Astrocyte of the spinal cord (primary cell): ENCODE measurements at regions not wholly inside any gene's neighbourhood (a gene's known extent, or its start where the extent isn't known, plus 50 kb on each side); places are given as distances from the start of the nearest gene placed in this dataset.

ENCODE experiments used
- DNase-seq: peaks from one replicate; pipeline ENCODE4 v3.0.0; 2011; ENCODE audit warnings: low read depth, low spot score
- H3K4me3 ChIP-seq: 2 replicates; pipeline ENCODE4 v1.5.1; 2011; ENCODE audit warnings: low read depth, mild to moderate bottlenecking, low read length, moderate library complexity
- CTCF ChIP-seq: IDR thresholded peaks from 2 replicates; pipeline ENCODE4 v1.5.1; 2012; ENCODE audit warnings: low read depth, mild to moderate bottlenecking, low read length, inconsistent platforms
- in situ Hi-C: cut with HindIII; loops from 2 replicates; pipeline ENCODE4 v1.10.0; 2017; ENCODE audit warnings: low sequenced_read_pairs

GRCh38 chr14:105844810-105845724 is 318.7 kb downstream of the TMEM121 start:
- TF ChIP-seq CTCF: no peak
- DNase-seq: no peak
- in situ Hi-C loops: no loop called here
- H3K4me3 ChIP-seq: no peak overlapping the region

- in situ Hi-C loops: no loop called here
- H3K4me3 ChIP-seq: no peak overlapping the region
- no peak for DNase-seq
- no peak for TF ChIP-seq CTCF
Observed at GRCh38 chr14:105845725-105846309, 319.4 kb downstream of the TMEM121 start.

GRCh38 chr14:105846312-105846711 is 319.9 kb downstream of the TMEM121 start:
- no peak overlapping the region for H3K4me3 ChIP-seq
- no peak for DNase-seq
- TF ChIP-seq CTCF: no peak
- in situ Hi-C loops: no loop called here

- in situ Hi-C loops: no loop called here
- no peak overlapping the region for H3K4me3 ChIP-seq
- no peak for TF ChIP-seq CTCF
- no peak for DNase-seq
Observed at GRCh38 chr14:105847400-105847799, 321.0 kb downstream of the TMEM121 start.

- H3K4me3 ChIP-seq: no peak overlapping the region
- in situ Hi-C loops: no loop called here
- TF ChIP-seq CTCF: no peak
Observed at GRCh38 chr14:105848570-105848969, 322.2 kb downstream of the TMEM121 start.

GRCh38 chr14:105849933-105850626 is 323.7 kb downstream of the TMEM121 start:
- no peak for DNase-seq
- no peak overlapping the region for H3K4me3 ChIP-seq
- in situ Hi-C loops: no loop called here
- TF ChIP-seq CTCF: no peak

More at GRCh38 chr14:105848570-105848969, 322.2 kb downstream of the TMEM121 start:
- DNase-seq: no peak
